Endothelial cell of umbilical vein (primary cell): ENCODE measurements at regions not wholly inside any gene's neighbourhood (a gene's known extent, or its start where the extent isn't known, plus 50 kb on each side); places are given as distances from the start of the nearest gene placed in this dataset.

Experiments
- BruUV-seq: library from RNA; stranded (reverse); fragments of 400-500 nt; replicated peaks from 2 replicates; lab custom pipeline; 2021; lab: Mats Ljungman, UMichigan
- CTCF ChIA-PET: fragments of 300-600, 350-600 bp; sonication (Branson Sonifier 250); formaldehyde crosslinking; loops from one replicate; lab custom pipeline; 2021; ENCODE audit warnings: antibody characterized with exemption, inconsistent platforms; lab: Charles Lee
- POLR2A ChIA-PET: fragments of 300-600, 350-600 bp; sonication (Branson Sonifier 250); formaldehyde crosslinking; loops from one replicate; lab custom pipeline; 2021; ENCODE audit warnings: antibody characterized with exemption, inconsistent platforms; lab: Charles Lee
- DNase-seq: peaks from one replicate; pipeline ENCODE4 v3.0.0-alpha.2; 2011; ENCODE audit warnings: low read depth, low spot score
- FAIRE-seq: peaks from 2 replicates; lab custom pipeline; 2011; peaks lifted over from hg19 to GRCh38; lab: Jason Lieb, UNC
- H2AFZ ChIP-seq: 2 replicates; pipeline ENCODE4 v1.6.0; 2012; ENCODE audit warnings: low read depth, low read length, control low read depth, inconsistent platforms
- H3K27ac ChIP-seq: 2 replicates; pipeline ENCODE4 v1.5.1; 2011; ENCODE audit warnings: low read depth, mild to moderate bottlenecking, control low read depth, low read length, moderate library complexity; ENCODE audit not compliant: insufficient read depth
- H3K27me3 ChIP-seq, 2 experiments: 2 replicates each; pipeline versions ENCODE4 v1.6.0 to v1.6.1; 2011; ENCODE audit warnings: low read length in 2 of 2, mixed read lengths in 1 of 2; ENCODE audit not compliant: control insufficient read depth in 2 of 2, insufficient read depth in 2 of 2
- H3K36me3 ChIP-seq, 2 experiments: 2 replicates in 1 of 2; 3 replicates in 1 of 2; pipeline ENCODE4 v1.5.1; 2011; ENCODE audit warnings: low read length in 2 of 2, mild to moderate bottlenecking in 1 of 2, moderate library complexity in 1 of 2; ENCODE audit not compliant: control insufficient read depth in 2 of 2, insufficient read depth in 2 of 2; ENCODE audit errors: extremely low read depth in 1 of 2
- H3K4me1 ChIP-seq: 3 replicates; pipeline ENCODE4 v1.5.1; 2011; ENCODE audit warnings: mild to moderate bottlenecking, low read length; ENCODE audit not compliant: control insufficient read depth, insufficient read depth; ENCODE audit errors: extremely low read depth
- H3K4me2 ChIP-seq: 2 replicates; pipeline ENCODE4 v1.6.1; 2011; ENCODE audit warnings: low read length, control low read depth, mixed read lengths; ENCODE audit not compliant: insufficient read depth
- H3K4me3 ChIP-seq, 3 experiments: fragments of 200-600 bp in 1 of 3; sonication (generic), shearing (Covaris generic) in 1 of 3; replicated peaks in 1 of 3; 2 replicates each; pipeline ENCODE4 v1.5.1; 2011 to 2016; ENCODE audit warnings: control low read depth in 3 of 3, low read length in 3 of 3, mild to moderate bottlenecking in 2 of 3, inconsistent platforms in 1 of 3, low read depth in 1 of 3, moderate library complexity in 1 of 3; ENCODE audit not compliant: insufficient read depth in 1 of 3
- H3K79me2 ChIP-seq: 2 replicates; pipeline ENCODE4 v1.6.0; 2012; ENCODE audit warnings: low read length, inconsistent platforms; ENCODE audit not compliant: control insufficient read depth, insufficient read depth
- H3K9ac ChIP-seq: replicated peaks from 2 replicates; pipeline ENCODE3; 2011; ENCODE audit warnings: low read length, control low read depth; ENCODE audit not compliant: insufficient read depth; ENCODE audit errors: extremely low read depth
- H3K9me1 ChIP-seq: replicated peaks from 3 replicates; pipeline ENCODE4 v1.6.0; 2011; ENCODE audit warnings: mild to moderate bottlenecking, low read length; ENCODE audit not compliant: control insufficient read depth, insufficient read depth; ENCODE audit errors: extremely low read depth
- H3K9me3 ChIP-seq: replicated peaks from 2 replicates; pipeline ENCODE4 v1.5.1; 2012; ENCODE audit warnings: low read length, inconsistent platforms; ENCODE audit not compliant: control insufficient read depth, insufficient read depth
- H4K20me1 ChIP-seq: replicated peaks from 2 replicates; pipeline ENCODE3; 2011; ENCODE audit warnings: mild to moderate bottlenecking, low read length; ENCODE audit not compliant: control insufficient read depth, insufficient read depth; ENCODE audit errors: extremely low read depth
- EZH2 ChIP-seq: IDR thresholded peaks from 2 replicates; pipeline ENCODE4 v1.6.1; 2012; ENCODE audit warnings: borderline replicate concordance, low read depth, mild to moderate bottlenecking, moderate library complexity, low read length, inconsistent platforms; ENCODE audit not compliant: severe bottlenecking
- FOS ChIP-seq: IDR thresholded peaks from 2 replicates; pipeline ENCODE4 v1.6.1; 2011; ENCODE audit warnings: mild to moderate bottlenecking, low read length, moderate library complexity, borderline replicate concordance; ENCODE audit not compliant: insufficient read depth
- GATA2 ChIP-seq: IDR thresholded peaks from 2 replicates; pipeline ENCODE4 v1.7.0; 2011; ENCODE audit warnings: low read depth, mild to moderate bottlenecking, moderate library complexity, mixed read lengths, low read length; ENCODE audit not compliant: insufficient read length, insufficient read depth
- JUN ChIP-seq: IDR thresholded peaks from 2 replicates; pipeline ENCODE4 v1.6.1; 2011; ENCODE audit warnings: borderline replicate concordance, low read depth; ENCODE audit not compliant: insufficient read length, insufficient read depth
- MYC ChIP-seq: IDR thresholded peaks from one replicate; pipeline ENCODE4 v1.6.1; 2011; ENCODE audit warnings: mild to moderate bottlenecking, low read depth, low read length
- POLR2A ChIP-seq: IDR thresholded peaks from 2 replicates; pipeline ENCODE4 v1.6.1; 2012; ENCODE audit warnings: low read depth, mild to moderate bottlenecking, control low read depth, low read length
- POLR2AphosphoS5 ChIP-seq: IDR thresholded peaks from 2 replicates; pipeline ENCODE4 v1.6.1; 2012; ENCODE audit warnings: low read depth, mild to moderate bottlenecking, control low read depth, low read length, moderate library complexity; ENCODE audit not compliant: insufficient read depth
- dilution Hi-C: fragments of 300-500 bp; cut with MboI; formaldehyde crosslinking; loops from one replicate; pipeline ENCODE4 v1.15.0; 2019; ENCODE audit warnings: low sequenced_read_pairs; ENCODE audit not compliant: extremely low pct_ligation_motif_present
- intact Hi-C: fragments of 100-400 bp; cut with micrococcal nuclease; formaldehyde crosslinking; loops from one replicate; pipeline ENCODE4 v1.10.0; 2022
- TF ChIP-seq, protein P1 (sequence below), 2 donors: IDR thresholded peaks; 1 replicate in 1 of 2; 2 replicates in 1 of 2; pipeline ENCODE4 v1.5.1; 2011; ENCODE audit warnings: low read length in 2 of 2, mild to moderate bottlenecking in 2 of 2, moderate library complexity in 2 of 2, control low read depth in 1 of 2, inconsistent platforms in 1 of 2, low read depth in 1 of 2; ENCODE audit not compliant: insufficient read depth in 1 of 2; ENCODE audit errors: extremely low read depth in 1 of 2
- TF ChIP-seq, protein P2 (sequence below): IDR thresholded peaks from 2 replicates; pipeline ENCODE4 v1.6.1; 2011; ENCODE audit not compliant: insufficient read depth, insufficient read length

DNA sequence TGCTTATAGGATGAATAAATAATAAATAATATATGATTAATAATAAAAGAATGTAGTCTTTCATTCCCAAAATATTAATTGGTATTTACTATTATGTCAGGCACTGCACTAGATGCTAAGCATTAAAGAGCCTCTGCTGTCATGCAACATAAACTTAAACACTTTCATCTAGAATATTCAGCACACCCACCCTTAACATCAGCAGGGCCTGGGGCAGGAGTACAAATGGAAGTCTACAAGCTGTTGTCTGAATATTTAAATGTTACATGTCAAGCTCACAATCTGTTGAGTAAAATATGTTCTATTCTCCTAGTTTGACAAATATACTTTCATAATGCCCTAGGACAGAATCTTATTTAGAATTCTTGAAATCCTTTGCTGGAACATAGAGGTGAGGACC, 395.1 kb downstream of the EPM2A start:
- no peak overlapping the region for H3K4me2 ChIP-seq
- no peaks in the 10 kb centered on the region for H3K4me1 ChIP-seq
- dilution Hi-C loops (no loop called here), intact Hi-C loops (no loop called here)
- no peaks in the 10 kb centered on the region for H3K9me1 ChIP-seq
- H3K9me3 ChIP-seq: no peaks in the 10 kb centered on the region
- DNase-seq: no peak
- no peaks in the 10 kb centered on the region for H3K79me2 ChIP-seq
- no peaks in the 10 kb centered on the region for H3K36me3 ChIP-seq
- H3K4me3 ChIP-seq: no peak overlapping the region
- no peak overlapping the region for H2AFZ ChIP-seq
- no peak overlapping the region for H3K9ac ChIP-seq
- H4K20me1 ChIP-seq: no peaks in the 10 kb centered on the region
- TF ChIP-seq, protein P1, sequence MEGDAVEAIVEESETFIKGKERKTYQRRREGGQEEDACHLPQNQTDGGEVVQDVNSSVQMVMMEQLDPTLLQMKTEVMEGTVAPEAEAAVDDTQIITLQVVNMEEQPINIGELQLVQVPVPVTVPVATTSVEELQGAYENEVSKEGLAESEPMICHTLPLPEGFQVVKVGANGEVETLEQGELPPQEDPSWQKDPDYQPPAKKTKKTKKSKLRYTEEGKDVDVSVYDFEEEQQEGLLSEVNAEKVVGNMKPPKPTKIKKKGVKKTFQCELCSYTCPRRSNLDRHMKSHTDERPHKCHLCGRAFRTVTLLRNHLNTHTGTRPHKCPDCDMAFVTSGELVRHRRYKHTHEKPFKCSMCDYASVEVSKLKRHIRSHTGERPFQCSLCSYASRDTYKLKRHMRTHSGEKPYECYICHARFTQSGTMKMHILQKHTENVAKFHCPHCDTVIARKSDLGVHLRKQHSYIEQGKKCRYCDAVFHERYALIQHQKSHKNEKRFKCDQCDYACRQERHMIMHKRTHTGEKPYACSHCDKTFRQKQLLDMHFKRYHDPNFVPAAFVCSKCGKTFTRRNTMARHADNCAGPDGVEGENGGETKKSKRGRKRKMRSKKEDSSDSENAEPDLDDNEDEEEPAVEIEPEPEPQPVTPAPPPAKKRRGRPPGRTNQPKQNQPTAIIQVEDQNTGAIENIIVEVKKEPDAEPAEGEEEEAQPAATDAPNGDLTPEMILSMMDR (IDR thresholded peaks at IDR 0.05; ENCODE audit: extremely low read depth in 1 of 2, insufficient read depth in 1 of 2, low read depth in 1 of 2, low read length in 2 of 2): no peak
- no peak for TF ChIP-seq MYC
- TF ChIP-seq EZH2: no peak
- TF ChIP-seq FOS: no peak
- TF ChIP-seq POLR2A: no peak
- TF ChIP-seq, protein P2, sequence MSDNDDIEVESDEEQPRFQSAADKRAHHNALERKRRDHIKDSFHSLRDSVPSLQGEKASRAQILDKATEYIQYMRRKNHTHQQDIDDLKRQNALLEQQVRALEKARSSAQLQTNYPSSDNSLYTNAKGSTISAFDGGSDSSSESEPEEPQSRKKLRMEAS: no peak
- no peak for TF ChIP-seq GATA2
- no peak for TF ChIP-seq JUN
- no peak for TF ChIP-seq POLR2AphosphoS5
- H3K27ac ChIP-seq: no peak overlapping the region
- FAIRE-seq: no peak
- CTCF ChIA-PET: no interaction called here
- no peaks in the 10 kb centered on the region for H3K27me3 ChIP-seq
- POLR2A ChIA-PET: no interaction called here
- no TSS peak for BruUV-seq
